GM19455 (cell line): ENCODE measurements at regions not wholly inside any gene's neighbourhood (a gene's known extent, or its start where the extent isn't known, plus 50 kb on each side); places are given as distances from the start of the nearest gene placed in this dataset.

ENCODE experiments used
- ATAC-seq: cut with Tn5 transposase; IDR thresholded peaks from one replicate; pipeline ENCODE4 v1.9.1; 2021; ENCODE audit not compliant: unreplicated experiment

DNA sequence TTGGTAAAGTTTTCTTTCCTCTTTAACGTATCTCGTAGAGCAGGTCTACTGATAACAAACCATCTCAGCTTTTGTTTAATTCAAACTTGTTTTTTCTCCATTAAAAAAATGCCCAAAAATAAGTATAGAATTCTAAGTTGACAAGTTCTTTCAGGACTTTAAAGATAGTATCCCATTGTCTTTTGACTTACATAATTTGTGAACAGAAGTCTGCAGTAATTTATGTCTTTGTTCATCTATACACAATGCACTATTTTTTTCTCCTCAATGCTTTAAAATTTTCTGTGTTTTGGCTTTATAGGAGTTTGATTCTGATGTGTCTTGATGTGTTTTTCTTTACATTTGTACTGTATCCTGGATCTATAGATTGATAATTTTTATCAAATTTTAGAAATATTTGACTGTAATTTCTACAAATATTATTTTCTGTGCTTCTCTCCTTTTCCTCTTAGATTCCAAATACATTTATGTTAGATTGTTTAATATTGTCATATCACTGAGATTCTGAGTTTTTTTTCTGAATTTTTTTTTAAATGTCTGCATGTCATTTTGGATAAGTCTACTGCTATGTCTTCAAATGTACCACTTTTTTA lies 143.3 kb downstream of the FTCDNL1 start:
- ATAC-seq: no peak

DNA sequence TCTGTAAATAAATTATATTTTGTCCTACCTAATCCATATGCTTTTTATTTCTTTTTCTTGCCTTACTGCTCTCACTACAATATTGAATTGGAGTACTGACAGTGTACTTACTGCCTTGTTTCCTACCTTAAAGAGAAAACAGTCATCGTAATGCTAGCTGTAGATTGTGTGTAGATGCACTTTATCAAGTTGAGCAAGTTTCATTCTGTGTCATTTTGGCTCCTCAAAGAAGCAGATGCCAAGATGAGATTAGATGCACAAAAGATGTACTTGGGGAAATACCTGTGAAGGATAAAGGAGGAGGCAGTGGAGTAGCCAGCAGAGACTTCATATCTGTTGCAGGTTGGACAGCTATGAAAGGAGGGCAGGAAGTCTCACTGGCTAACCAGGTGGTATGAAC lies 145.5 kb downstream of the FTCDNL1 start:
- no peak for ATAC-seq

DNA sequence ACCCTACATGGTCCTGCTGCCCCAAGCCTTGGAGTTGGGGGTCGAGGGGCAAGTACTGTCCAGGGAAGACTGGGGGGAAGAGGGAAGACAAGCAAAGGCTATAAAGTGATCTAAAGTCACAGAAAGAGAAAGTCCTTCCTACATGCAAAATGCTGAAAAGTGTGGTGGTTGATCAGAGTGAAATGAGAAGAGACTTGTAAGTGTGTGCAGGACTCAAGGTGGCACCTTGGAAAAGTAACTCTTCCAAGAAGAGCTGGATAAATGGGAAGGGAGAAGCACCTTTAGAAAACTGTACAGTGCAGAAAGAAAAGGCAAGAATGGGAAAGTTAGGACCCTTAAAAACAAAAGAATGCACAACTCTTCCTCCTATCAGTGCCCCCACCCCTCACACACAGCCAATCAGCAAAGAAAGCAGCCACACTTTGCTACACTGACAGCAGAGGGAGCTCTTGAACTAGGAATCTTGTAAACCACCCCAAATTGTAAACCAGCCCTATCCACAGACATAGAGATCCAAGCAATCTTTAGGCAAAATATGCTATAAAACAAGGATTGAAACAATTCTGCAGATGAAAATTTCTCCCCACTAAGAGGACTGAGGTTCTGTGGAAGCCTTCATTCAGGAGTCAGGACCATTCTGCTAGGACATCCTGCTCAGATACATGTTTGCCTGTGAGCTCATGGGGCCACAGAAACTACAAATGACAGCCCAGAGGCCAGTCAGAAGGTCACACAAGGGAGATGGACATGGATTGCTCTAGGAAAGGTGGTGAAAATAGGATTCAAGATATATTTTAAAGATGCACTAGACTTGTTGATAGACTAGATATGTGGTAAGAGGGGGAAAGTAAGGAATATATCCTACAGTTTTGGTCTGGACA lies 146.4 kb downstream of the FTCDNL1 start:
- no peak for ATAC-seq

DNA sequence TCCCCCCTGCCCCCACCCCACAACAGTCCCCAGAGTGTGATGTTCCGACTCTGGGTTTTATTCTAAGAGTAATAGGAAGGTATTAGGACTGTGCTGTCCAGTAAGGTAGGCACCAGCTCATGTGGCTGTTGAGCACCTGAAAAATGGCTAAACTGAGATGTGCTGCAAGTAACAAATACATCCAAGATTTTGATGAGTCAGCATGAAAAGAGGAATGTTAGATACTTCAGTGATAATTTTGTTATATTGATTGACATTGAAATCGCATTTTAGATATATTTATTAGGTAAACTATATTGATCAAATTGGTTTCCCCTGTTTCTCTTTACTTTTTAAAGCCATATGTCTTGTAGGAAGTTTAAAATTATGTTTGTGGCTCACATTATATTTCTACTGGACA lies 147.8 kb downstream of the FTCDNL1 start:
- no peak for ATAC-seq

DNA sequence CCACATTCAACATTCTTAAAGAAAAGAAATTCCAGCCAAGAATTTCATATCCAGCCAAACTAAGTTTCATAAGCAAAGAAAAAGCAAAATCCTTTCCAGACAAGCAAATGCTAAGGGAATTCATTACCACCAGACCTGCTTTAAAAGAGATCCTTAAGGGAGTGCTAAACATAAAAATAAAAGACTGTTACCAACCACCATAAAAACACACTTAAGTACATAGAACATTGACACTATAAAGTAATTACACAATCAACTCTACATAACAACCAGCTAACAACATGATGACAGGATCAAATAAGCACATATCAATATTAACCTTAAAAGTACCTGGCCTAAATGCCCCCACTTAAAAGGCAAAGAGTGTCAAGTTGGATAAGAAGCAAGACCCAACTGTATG lies 153.5 kb downstream of the FTCDNL1 start:
- no peak for ATAC-seq

DNA sequence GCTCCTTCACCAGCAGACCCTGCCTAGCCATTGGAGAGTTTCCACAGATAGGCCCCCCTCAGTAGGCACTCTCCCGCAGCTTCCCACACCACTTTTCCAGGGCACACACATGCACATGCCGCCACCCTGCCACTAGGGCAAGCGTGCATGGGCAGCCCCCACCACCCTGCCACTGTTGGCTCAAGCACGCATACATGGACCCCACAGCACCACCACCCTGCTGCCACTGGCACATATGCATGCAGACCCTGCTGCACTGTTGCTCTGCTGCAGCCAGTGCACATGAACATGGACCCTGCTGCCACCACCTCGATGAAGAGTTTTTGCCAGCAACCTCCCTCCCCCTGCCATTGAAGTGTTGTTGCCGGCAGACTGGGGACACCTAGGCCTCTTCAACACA lies 154.9 kb downstream of the FTCDNL1 start:
- no peak for ATAC-seq

DNA sequence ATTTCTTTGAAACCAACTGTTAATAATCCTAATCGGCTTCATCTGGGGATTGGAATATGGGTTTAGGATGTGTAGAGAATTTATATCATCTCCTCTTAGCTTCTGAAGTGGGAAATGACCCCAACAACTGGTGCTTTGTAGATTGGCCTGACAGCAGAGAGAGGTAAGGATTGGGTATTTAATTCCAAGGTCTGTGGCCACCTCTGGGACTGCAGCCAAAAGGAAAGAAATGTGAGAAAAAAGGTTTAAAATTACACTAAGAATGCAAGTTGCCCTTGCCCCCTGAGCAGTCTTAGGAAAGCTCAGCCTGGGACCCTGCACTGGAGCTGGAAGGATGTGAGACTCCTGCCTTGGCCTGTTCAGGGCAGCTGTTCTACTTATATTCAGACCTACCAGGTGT lies 157.1 kb downstream of the FTCDNL1 start:
- no peak for ATAC-seq

DNA sequence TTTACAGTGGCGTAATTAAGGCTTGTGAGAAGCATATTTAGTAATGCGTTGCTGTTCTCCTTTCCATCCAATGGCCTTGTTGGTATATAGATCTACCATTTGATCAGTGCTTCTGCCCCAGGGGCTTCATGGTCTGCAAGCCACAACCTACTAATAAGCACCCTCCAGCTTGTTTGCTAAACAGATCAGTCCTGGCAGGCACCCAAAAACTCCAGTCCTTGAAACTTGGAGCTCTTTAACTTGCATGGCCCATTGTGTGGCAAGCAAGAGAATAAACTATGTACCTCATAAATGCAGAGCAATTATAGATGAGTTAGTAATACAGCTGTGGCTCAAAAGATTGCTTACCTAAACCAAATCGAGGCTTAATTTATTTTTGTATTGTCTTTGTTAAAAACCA lies 158.5 kb downstream of the FTCDNL1 start:
- no peak for ATAC-seq

DNA sequence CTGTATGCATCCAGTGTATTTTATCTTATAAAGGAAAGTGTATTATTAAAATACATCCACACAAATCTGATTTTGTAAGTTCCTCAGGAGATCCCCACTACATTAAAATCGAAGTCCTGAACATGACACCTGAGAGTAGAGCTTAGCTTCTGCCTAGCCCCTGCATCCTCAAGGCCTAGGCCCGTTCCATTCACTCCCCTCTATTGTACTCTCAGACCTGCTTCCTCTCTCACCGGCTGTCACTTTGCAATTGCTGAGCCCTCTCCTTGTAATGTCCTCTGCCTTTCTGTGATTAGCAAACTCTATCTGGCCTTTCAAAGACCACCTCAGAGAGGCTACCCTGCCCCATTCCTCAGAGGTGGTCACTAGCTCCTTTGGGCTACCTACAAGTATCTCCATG lies 160.8 kb downstream of the FTCDNL1 start:
- ATAC-seq: no peak

DNA sequence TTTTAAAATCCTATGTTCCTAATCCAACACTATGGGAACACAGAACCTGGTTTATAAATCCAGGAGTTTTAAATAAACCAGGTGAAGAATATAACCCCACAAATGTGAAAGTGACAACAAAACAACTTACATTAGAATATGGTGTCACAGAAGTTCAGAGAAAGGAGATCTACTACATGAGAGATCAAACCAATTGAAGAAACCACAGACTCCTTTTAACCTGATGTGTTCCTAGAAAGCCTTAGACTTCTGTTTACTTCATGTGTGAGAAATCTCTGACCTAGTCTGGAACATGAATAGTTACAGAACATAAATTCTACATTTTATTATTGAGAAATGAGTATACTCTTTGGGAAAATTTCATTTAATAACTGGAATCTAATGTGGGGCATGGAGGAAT lies 165.3 kb downstream of the FTCDNL1 start:
- no peak for ATAC-seq

DNA sequence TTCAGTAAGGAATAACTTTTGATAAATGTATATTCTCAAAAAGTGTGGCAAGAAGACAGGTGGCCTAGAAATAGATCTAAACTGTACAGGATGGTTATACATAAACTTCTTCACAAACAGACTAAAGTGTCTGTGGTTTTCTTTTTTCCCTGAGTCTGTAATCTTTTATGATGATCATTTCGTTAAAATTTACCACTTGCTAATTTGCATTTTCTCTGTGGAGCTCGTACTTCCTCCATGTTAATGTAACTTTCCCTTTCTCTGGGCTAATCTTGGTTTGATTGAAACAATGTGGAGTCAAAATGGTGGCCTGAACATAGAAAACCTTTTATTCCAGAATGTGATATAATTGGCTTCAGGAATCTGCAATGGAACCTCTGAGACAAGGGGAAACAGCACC lies 166.2 kb downstream of the FTCDNL1 start:
- no peak for ATAC-seq

DNA sequence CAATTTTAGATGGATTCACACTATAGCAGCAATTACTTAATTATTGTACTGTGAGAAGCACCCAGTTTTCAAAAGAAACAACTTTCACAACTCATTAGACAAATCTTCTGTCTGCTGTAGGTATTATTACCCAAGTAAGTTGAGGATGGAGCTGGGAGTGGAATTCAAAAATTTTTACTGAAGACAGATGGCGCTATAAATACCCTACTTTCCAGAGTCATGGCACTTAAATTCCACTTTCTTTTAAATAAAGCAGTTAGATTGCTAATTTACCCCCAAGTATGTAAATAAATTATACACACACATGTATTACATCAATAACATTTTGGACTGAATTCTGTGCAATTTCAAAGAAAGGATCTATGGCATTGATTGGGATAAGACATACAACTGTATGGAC lies 166.8 kb downstream of the FTCDNL1 start:
- no peak for ATAC-seq

DNA sequence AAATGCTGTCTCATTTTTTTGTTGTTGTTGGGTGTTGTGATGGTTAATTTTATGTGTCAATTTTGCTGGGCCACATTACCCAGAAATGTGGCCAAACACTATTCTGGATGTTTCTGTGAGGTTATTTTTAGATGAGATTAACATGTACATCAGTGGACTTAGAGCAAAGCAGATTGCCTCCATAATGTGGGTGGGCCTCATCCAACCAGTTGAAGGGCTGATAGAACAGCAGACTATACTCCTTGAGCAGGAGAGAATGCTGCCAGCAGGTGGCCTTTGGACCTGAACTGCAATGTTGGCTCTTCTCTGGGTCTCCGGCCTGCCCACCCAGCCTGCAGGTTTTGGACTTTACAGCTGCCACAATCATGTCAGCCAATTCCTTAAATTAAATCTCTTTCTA lies 169.0 kb downstream of the FTCDNL1 start:
- no peak for ATAC-seq

DNA sequence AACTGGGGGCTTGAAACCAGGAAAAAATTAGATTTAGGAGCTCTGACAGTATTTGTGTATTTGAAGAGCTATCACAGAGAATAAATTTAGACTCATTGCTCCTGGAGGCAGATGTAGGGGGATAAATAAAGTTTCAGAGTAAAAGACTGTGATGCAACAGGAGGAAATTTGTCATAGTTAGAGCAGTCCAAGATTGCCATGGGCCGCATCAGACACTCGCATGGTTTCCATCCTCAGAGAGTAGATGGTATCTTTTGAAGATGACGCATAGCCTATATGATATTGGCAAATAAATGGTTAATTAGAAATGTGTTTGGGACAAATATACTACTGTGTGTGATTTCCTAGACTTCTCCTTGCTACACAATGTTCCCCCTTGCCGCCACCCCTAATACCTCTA lies 170.5 kb downstream of the FTCDNL1 start:
- no peak for ATAC-seq

DNA sequence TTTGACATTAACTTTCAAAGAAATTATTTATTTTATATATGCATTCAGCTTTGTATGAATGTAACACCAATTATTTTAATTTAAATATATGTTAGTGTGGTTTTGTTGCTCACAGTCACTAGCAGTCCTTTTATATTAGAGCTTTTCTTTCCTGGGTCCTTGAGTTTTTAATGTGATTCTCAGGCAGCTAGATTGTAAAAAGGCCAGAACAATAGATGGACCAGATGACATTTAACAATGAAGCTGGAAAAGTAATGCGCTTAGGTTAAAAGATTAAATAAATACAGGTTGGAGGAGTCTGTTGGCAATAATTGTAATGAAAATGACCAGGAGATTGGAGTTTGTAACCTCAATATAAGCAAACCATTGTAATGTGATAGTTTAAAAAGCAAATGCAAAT lies 171.1 kb downstream of the FTCDNL1 start:
- no peak for ATAC-seq

DNA sequence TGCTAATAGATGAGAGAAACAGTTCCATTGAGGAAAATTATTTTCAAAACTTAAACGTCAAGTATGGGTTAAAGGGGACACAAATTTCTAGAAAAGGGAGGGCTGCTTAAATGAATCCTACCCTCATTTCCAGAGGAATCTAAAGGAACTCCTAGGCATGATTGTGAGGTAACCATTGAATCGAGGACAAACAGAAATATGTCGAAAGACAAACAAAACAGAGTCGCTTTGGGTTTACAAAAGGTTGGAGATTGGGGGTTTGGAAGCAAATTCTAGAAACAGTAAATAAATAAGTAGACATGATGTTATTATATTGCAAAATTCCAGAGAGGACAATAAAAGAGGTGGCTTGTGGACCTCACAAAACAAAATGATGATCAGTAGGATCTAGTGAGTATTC lies 173.1 kb downstream of the FTCDNL1 start:
- ATAC-seq: no peak

DNA sequence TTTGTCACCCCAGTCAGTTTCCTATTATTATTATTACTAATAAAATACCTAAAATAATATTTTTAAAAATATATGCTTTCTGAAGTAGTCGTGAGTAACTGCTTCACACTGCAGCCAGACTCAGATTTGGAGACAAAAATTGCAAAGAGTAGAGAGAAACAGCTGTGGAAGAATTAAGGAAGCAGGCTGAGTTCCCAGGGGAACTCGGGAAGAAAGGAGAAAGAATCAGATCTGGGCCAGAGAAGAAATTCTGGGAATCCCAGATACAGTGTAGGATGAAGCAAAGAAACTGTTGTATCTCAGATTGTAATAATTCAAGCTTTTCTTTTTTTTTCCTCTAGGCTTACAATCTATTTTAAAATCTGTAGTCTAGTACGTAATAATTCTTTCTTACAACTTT lies 182.3 kb downstream of the FTCDNL1 start:
- no peak for ATAC-seq

DNA sequence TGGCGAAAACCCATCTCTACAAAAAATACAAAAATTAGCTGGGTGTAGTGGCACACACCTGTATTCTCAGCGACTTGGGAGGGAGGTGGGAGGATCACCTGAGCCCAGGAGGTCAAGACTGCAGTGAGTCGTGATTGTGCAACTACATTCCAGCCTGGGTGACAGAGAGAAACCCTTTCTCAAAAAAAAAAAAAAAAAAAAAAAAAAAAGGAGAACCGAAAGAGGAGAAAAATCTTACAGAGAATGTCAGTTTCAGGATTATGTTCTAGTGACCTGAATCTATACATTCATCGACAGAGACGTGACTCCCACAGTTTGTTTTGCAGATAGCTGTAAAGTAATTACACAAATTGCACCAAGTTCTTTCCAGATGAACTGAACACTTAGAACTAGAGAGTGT lies 187.8 kb downstream of the FTCDNL1 start:
- peak; percentile 55 for ATAC-seq

DNA sequence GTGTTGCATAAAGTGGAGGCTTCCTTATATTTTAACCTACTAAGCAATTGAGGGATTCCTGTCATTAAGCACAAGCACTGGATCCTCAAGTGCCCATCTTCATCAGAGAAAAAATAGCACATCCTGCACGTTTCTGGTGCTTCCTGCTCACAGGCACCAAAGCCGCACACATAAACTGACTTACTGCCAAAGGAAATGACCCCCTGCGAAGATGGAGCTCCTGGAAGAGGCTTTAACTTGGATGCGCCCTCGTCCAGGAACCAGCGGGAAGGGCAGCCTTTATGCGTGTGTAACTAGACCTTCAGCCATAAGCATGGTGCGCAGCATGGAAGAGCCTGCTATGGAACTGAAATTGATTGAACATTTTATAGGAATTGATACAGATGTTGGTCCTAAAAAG lies 188.7 kb downstream of the FTCDNL1 start:
- ATAC-seq: no peak

DNA sequence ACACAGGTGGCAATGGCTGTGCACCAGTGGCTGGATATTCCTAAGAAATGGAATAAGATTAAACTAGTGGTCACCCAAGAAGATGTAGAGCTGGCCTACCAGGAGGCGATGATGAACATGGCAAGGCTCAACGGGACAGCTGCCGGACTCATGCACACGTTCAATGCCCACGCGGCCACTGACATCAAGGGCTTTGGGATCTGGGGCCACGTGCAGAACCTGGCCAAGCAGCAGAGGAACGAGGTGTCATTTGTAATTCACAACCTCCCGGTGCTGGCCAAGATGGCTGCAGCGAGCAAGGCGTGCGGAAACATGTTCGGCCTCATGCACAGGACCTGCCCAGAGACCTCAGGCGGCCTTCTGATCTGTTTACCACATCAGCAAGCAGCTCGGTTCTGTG lies 190.8 kb downstream of the FTCDNL1 start:
- no peak for ATAC-seq

DNA sequence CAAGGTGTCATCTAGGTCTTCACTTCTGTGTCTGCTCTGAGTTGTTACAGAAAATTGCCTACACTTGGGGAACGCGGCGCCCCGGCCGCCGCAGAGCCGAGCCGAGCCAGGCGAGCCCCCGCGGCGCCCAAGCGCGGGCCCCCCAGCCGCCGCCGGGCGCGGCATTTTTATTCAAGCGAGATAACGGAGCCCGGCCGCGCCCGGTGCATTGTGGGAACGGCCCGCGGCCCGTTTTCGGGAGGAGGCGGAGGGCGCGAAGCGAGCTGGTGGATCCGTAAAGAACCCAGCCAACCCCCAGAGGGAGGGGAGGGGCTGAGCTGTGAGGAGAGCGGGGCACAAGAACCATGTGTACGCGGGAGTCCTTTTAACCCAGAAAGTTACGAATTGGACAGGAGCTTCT lies 191.8 kb downstream of the FTCDNL1 start:
- ATAC-seq: no peak

DNA sequence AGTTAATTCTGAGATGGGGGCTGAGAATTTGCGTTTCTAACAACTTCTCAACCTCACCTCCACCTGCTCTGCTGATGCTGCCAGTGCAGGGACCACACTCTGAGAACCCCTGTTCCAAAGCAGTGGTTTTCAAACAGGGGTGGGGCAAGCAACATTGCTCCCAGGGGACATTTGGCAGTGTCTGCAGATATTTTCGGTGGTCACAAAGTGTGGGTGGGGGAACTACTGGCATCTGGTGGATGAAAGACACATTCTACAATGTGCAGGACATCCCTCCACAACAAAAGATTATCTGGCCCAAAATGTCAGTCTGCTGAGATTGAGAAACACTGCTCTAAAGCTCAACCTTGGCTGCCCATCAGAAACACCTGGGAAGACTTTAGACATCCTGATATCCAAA lies 188.7 kb upstream of the SATB2 start:
- ATAC-seq: no peak

DNA sequence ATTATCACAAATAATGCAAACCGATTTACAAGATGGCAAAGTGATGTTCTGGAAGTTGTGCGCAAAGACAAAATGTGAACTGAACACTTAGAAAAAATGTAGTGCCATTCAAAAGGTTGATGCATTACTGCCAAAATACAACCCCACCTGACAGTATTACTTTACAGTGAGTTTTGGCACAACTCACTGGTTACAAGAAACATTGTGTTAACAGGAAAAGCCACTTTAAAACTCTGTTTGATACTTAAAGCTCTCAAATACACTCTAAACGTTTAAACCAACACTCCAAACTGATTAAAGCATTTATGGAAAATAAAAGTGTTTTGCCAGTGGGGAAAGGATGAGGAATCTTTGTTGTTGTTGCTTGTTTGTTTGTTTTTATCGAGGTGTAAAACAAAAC lies 173.4 kb upstream of the SATB2 start:
- ATAC-seq: no peak
